ENCODE measurements at regions not wholly inside any gene's neighbourhood (a gene's known extent, or its start where the extent isn't known, plus 50 kb on each side); places are given as distances from the start of the nearest gene placed in this dataset.

DNA sequence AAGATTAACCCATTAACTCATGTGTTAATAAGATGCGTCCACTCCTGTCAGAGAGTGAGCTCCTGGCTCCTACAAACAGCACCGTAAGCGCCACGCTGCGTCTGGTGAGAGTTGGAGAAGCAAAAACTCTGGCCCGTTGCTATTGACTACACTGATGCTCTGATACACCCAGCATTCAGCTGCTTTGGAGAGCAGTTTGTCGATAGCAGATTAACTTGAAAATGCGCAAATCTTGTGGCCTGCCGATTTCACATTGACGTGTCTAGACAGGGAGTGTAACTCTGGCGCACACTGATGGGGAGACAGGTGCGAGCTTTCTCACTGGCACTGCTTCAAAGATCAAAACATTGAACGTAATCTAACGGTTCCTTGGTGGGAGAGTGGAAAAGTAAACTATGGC, 151.7 kb upstream of the RPS6KA2 start:
- TF ChIP-seq, protein P1, sequence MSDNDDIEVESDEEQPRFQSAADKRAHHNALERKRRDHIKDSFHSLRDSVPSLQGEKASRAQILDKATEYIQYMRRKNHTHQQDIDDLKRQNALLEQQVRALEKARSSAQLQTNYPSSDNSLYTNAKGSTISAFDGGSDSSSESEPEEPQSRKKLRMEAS (IDR thresholded peaks at IDR 0.05; ENCODE audit: insufficient read depth, insufficient read length) = no peak
- TF ChIP-seq, protein P2, sequence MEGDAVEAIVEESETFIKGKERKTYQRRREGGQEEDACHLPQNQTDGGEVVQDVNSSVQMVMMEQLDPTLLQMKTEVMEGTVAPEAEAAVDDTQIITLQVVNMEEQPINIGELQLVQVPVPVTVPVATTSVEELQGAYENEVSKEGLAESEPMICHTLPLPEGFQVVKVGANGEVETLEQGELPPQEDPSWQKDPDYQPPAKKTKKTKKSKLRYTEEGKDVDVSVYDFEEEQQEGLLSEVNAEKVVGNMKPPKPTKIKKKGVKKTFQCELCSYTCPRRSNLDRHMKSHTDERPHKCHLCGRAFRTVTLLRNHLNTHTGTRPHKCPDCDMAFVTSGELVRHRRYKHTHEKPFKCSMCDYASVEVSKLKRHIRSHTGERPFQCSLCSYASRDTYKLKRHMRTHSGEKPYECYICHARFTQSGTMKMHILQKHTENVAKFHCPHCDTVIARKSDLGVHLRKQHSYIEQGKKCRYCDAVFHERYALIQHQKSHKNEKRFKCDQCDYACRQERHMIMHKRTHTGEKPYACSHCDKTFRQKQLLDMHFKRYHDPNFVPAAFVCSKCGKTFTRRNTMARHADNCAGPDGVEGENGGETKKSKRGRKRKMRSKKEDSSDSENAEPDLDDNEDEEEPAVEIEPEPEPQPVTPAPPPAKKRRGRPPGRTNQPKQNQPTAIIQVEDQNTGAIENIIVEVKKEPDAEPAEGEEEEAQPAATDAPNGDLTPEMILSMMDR (IDR thresholded peaks at IDR 0.05; ENCODE audit: extremely low read depth in 1 of 2, insufficient read depth in 1 of 2, low read depth in 1 of 2, low read length in 2 of 2) = no peak

Measured in endothelial cell of umbilical vein (primary cell).